NCI-H2107 treated with DMSO at 0.1 percent for 48 hours (cell line): ENCODE measurements at regions not wholly inside any gene's neighbourhood (a gene's known extent, or its start where the extent isn't known, plus 50 kb on each side); places are given as distances from the start of the nearest gene placed in this dataset.
"Not testable (repeated sequence)": the region's sequence is repeated elsewhere in the genome, so short reads cannot be mapped to it uniquely, and the experiment has no call there.

Experiments
- DNase-seq: peaks from one replicate; lab custom pipeline; 2025; ENCODE audit not compliant: unreplicated experiment; lab: John Stamatoyannopoulos, UW

DNA sequence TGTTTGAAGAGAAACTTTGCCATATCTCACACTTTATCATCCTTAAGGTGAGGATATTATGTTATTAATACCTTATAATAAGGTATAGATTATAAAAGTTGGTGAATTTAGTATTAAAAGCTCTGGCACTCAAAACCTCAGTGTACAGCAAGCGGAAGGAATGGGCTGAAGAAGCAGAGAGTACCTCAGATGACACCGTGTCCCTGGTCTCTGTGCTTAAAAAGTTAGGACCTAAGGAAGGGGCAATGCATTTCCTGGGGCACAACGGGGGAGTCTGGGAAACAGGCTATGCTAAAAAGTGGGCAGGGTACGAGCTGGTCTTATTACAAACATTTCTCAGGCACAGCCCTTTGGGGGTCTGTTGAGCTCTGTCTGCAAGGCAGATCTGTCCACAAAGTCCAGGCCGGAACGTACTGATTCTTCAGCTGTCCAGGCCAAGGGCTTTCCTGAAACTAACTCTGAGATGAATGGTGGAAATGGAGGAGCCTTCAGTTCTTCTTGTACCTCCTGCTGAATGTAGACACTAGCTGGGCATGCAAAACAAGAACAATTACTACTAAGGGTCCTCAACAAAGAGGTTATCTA, 202.7 kb downstream of the POM121L12 start:
- no peak for DNase-seq

GRCh38 chr7:53239151-53239550, 203.7 kb downstream of the POM121L12 start:
- DNase-seq: not testable (repeated sequence)

- DNase-seq: no peak
Measured at GRCh38 chr7:53245721-53246120, 210.3 kb downstream of the POM121L12 start.

DNA sequence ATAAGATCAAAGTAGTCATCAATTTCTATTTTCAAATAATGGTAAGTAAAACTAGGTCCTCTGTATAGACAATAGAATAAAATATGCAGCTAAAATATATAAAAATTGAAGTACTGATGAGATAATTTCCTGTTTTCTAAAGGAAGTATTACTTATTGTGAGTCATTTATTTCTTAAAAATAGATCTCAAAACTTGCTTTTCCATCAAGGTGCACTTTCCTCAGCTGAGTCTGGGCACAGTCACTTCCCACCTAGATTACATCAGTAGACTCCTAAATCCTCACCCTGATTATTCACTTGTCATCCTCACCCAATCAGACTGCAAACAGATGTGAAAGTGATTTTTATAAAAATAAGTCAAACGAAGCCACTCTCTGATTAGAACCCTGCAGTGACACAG, 211.5 kb downstream of the POM121L12 start:
- DNase-seq: no peak

- no peak for DNase-seq
Measured at GRCh38 chr7:53252539-53252938, 217.1 kb downstream of the POM121L12 start.

DNA sequence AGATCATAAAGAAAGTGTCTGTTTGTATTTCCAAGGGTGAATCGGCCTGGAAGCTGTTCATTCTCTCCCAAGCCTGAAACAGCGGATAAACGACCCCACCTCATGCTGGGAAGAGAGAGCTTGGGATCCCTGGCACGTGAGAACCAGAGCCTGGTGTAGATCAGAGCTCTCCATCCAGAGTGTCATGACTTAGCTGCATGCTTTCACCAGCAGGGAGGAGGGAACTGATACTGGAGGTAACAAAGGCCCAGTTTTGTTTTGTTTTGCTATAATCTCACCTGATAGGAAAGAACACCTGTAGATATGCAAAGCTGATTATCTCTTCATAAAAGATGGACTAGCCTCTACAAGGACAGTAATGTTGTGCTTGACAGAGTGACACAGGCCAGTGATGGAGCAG, 236.6 kb downstream of the POM121L12 start:
- DNase-seq: no peak

GRCh38 chr7:53281312-53281711, 245.9 kb downstream of the POM121L12 start:
- no peak for DNase-seq

DNA sequence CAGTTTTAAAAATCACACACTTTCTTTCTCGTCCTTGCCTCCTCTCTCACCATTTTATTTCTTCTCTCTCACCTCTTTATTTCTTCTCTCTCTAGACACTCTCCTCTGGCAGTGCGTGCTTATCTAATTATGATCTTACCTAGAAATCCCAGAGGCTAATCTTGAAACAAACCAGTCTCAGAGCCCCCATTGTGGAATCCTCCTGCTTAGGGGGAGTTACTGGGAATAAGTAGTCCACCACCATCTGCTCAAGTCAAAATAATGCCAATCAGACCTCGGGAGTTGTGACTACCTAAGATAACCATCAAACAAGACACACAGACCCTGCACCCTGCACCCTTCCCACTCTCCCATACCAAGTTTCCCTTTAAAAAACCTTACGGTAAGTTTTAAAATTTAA, 256.9 kb downstream of the POM121L12 start:
- DNase-seq: no peak

- no peak for DNase-seq
Measured at GRCh38 chr7:53302496-53303246, 267.2 kb downstream of the POM121L12 start.

DNA sequence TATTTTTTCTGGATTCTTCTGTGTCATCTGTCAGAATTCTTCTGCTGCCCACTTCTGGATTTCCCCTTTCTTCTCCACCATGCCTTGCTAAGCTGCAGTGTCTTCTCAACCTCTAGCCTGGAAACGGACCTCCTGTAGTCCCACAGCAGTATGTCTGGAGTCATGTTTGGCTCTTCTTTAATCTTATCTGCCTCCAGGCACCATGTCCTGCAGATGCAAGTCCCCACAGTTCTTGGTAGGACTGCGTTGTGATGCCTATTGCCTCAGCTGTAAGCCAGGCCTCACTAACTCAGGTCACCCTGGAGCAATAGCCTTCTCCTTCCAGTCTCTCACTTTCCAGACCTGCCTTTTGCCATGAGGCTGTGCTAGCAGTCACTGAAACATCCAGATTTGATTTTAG, 268.3 kb downstream of the POM121L12 start:
- no peak for DNase-seq

DNA sequence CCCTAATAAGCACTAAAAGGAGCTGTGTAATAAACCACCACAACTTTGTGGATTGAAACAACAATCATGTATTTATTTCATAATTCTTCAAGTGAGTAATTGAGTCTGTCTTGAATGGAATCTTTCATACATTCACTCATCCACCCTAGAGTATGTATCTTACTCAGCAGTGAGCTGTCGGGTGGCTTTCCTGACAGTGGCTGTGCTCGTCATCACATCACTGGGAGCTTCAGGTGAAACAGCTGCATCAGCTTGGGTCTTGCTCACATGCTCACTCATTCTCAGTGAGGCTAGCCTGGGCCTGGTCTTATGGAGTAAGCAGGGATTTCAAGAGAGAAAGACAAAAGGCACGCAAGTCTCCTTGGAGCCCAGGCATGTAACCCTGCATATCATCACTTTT, 271.4 kb downstream of the POM121L12 start:
- no peak for DNase-seq

DNA sequence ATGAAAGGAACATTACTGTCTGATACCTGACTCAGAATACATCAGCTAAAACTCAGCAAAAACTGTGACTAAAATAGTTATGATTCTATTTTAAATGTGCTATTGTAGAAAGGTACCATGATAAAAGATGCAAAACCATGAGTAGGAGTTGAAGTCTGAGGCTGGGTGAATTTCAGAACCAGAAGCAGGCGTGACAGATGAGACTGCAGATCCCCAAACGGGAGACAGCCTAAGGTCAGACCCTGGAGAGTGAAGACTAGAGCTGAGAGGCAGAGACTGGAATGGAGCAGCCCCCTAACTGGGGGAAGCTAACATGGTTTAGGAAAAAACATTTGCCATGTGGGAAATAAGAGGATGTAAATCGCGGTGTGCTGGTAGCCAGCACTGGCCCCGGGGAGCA, 275.8 kb downstream of the POM121L12 start:
- DNase-seq: no peak

DNA sequence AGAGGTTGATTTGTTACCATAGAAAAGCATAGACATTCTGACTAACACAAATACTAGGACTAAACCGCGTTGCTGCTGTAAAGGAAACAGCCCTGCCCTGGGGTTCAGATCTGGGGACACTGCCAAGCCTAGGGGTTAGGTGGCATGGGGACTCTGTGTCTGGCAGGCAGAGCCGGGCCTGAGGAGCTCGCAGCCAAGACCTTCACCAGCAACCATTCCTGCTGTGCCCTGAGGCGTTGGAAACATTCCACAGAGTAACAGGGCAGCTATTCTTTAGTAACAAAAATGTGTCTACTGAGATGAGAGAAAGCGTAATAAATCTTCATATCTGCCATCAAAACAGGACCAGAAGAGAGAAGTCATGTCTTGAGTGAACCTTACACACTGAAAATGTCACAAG, 280.5 kb downstream of the POM121L12 start:
- DNase-seq: no peak

GRCh38 chr7:53318566-53318965, 283.1 kb downstream of the POM121L12 start:
- DNase-seq: no peak

DNA sequence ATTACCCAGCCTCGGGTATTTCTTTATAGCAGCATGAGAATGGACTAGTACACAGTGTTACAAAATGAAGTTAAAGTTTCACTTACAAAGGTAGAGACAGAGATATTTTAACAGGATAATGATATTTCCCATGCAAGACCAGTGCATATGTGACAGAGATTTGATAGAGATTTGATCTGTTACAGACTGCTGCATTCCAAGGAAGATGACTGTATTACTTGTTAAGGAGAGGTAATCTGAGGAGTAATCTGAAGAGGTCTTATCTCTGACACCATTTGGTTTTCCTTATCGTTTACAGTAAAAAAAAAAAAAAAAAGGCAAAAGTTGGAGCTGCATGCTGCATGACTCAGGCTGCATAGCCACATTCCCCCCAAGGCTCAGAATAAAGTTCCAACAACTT, 289.6 kb downstream of the POM121L12 start:
- DNase-seq: no peak

DNA sequence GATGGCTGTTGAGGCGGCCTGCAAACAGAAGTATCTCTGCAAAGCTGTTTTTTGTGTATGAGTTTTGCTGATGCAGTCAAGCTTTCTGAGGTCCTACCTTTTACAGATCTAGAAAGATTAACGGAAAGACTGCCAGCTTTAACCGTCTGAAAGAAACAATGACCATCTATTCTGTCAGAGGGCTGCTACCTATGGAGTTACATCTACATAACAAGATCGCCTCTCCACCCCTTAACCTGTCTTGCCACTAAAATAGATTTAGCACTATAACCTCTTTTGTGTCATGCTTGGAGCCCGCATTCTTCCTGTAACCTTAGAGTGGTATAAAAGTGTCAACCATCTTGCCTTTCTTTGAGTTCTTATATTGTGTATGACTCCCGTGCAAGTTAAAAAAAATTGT, 291.2 kb downstream of the POM121L12 start:
- DNase-seq: no peak

DNA sequence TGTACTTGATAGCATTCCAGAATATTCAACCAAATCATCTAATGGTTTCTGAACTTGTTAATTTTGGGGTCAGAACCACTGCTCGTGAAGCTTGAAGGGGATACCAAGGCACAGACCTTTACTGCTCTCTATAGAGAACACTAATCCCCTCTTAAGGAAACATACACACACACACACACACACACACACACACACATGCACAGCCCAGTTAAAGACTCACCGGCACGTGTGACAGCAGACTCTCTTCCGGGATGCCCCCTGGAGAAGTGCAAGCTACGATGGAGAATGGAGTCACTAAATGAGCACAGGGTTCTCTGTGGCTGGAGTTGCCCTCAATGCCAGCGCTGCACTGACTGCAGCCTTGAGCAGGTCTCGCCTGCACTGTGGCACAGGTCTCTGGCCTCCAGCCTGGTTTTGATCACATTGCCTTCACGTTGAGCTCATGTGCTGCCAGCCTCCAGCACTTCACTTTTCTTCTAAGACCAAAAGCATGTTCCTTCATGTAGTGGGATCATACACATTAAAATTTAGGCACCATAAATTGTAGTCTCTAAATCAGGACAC, 300.8 kb downstream of the POM121L12 start:
- DNase-seq: no peak

- DNase-seq: no peak
Measured at GRCh38 chr7:53340220-53340619, 304.8 kb downstream of the POM121L12 start.

- no peak for DNase-seq
Measured at GRCh38 chr7:53350241-53350640, 314.8 kb downstream of the POM121L12 start.

DNA sequence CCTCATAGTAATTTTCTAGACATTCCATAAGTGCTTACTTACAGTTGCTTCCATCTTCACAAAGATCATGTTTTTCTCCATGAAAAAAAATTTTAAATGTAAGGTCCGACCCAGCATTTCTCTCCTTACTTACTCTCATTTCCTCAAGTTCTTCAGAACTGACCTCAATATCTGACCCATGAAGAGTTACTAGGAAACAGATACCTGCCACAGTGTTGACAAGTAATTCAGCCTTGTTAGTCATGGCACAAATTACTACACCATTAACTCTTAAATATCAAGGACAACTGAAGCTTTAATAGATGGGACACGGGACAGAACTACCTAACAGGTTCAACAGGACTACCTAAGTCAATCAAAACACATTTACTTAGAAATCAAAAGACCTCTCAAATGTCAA, 316.2 kb downstream of the POM121L12 start:
- no peak for DNase-seq

DNA sequence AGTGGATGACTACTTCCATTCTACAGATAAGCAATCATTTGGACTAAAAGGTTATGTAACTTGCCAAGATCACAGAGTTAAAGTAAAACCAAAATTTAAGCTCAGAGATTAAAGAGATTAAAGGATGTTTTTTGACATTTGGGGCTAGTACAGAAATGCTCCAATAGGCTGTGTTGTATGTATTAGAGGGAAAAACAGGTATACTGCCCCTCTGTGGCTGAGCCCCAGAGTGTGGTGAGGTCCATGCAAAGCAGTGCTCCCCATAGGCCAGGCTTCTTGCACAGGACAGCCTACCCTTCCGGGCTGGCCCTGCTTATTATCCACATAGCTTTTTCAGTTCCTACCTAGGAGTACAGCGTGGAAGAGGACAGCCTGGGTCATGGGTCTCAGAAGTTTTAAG, 322.8 kb downstream of the POM121L12 start:
- no peak for DNase-seq

DNA sequence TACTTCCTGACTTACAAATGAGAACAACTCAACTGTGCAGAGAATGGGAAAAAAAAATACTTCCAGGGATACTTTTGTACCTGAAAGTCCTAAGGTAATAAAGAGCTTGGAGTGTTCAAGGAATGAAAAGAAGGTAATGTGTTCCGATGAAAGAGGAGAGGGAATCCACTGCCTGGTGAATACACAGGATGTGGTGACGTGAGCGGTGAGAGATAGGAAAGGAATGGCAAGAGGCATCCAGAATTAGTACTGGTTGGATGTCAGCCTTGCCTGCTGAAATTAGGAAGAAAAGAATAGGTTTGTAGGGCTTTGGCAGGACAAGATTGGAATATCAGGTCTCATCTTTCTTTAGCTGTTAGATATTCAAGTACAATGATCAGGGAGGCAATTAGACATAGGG, 347.7 kb downstream of the POM121L12 start:
- no peak for DNase-seq

GRCh38 chr7:53385239-53385638, 349.8 kb downstream of the POM121L12 start:
- DNase-seq: not testable (repeated sequence)
